Colonic mucosa (tissue), 4 donors: ENCODE measurements at regions not wholly inside any gene's neighbourhood (a gene's known extent, or its start where the extent isn't known, plus 50 kb on each side); places are given as distances from the start of the nearest gene placed in this dataset.

ENCODE experiments used
- DNase-seq: peaks from one replicate; pipeline ENCODE4 v3.0.0-alpha.2; 2020
- H3K27ac ChIP-seq: fragments of 200-600 bp; one replicate; pipeline ENCODE4 v1.8.0; 2021
- H3K27me3 ChIP-seq: fragments of 200-600 bp; one replicate; pipeline ENCODE4 v1.8.0; 2021
- H3K36me3 ChIP-seq: fragments of 200-600 bp; one replicate; pipeline ENCODE4 v1.8.0; 2021
- H3K4me1 ChIP-seq: fragments of 200-600 bp; one replicate; pipeline ENCODE4 v1.8.0; 2021; ENCODE audit warnings: mild to moderate bottlenecking
- H3K4me3 ChIP-seq: fragments of 200-600 bp; one replicate; pipeline ENCODE4 v1.8.0; 2021
- H3K9ac ChIP-seq, 2 donors: one replicate each; pipeline ENCODE4 v1.7.0; 2013; ENCODE audit warnings: control low read depth in 2 of 2, low read depth in 2 of 2, low read length in 2 of 2
- H3K9me3 ChIP-seq: fragments of 200-600 bp; one replicate; pipeline ENCODE4 v1.8.0; 2021
- CTCF ChIP-seq: fragments of 200-600 bp; IDR thresholded peaks from one replicate; pipeline ENCODE4 v1.8.0; 2022; ENCODE audit warnings: antibody characterized with exemption, mild to moderate bottlenecking
- intact Hi-C: fragments of 100-400 bp; cut with DNase I; formaldehyde crosslinking; loops from one replicate; pipeline ENCODE4 v1.14.1; 2022
- donor health status: healthy.
- donor health status: DM: no; HTN: no; CAD: no.
- donor health status: DM: no; HTN: no; CAD: no.

- intact Hi-C loops = no loop called here
- DNase-seq = no peak
- H3K9ac ChIP-seq = no peak overlapping the region
- H3K27ac ChIP-seq = no peak overlapping the region
- no peaks in the 10 kb centered on the region for H3K4me1 ChIP-seq
- H3K9me3 ChIP-seq = no peaks in the 10 kb centered on the region
- no peaks in the 10 kb centered on the region for H3K36me3 ChIP-seq
- no peaks in the 10 kb centered on the region for H3K27me3 ChIP-seq
- TF ChIP-seq CTCF = no peak
- no peak overlapping the region for H3K4me3 ChIP-seq
These were observed 264.0 kb upstream of the NEBL start for GRCh38 chr10:21161090-21161625.

- H3K9me3 ChIP-seq = no peaks in the 10 kb centered on the region
- H3K27ac ChIP-seq = no peak overlapping the region
- no peaks in the 10 kb centered on the region for H3K4me1 ChIP-seq
- H3K36me3 ChIP-seq = no peaks in the 10 kb centered on the region
- no peak for DNase-seq
- TF ChIP-seq CTCF = no peak
- H3K9ac ChIP-seq = no peak overlapping the region
- intact Hi-C loops = no loop called here
- no peaks in the 10 kb centered on the region for H3K27me3 ChIP-seq
- no peak overlapping the region for H3K4me3 ChIP-seq
These were observed 263.0 kb upstream of the NEBL start for GRCh38 chr10:21160116-21160515.

GRCh38 chr10:21159669-21160068 is 262.6 kb upstream of the NEBL start:
- no peaks in the 10 kb centered on the region for H3K27me3 ChIP-seq
- no peaks in the 10 kb centered on the region for H3K9me3 ChIP-seq
- H3K4me3 ChIP-seq = no peak overlapping the region
- H3K9ac ChIP-seq = no peak overlapping the region
- no peak for TF ChIP-seq CTCF
- H3K4me1 ChIP-seq = no peaks in the 10 kb centered on the region
- no peak for DNase-seq
- intact Hi-C loops = no loop called here
- no peaks in the 10 kb centered on the region for H3K36me3 ChIP-seq
- no peak overlapping the region for H3K27ac ChIP-seq

GRCh38 chr10:21158301-21158700 is 261.2 kb upstream of the NEBL start:
- H3K36me3 ChIP-seq = no peaks in the 10 kb centered on the region

GRCh38 chr10:21157664-21158063 is 260.6 kb upstream of the NEBL start:
- H3K9ac ChIP-seq = no peak overlapping the region
- H3K4me1 ChIP-seq = no peaks in the 10 kb centered on the region
- H3K27ac ChIP-seq = no peak overlapping the region
- no peaks in the 10 kb centered on the region for H3K36me3 ChIP-seq
- no peak for DNase-seq
- H3K27me3 ChIP-seq = no peaks in the 10 kb centered on the region
- no peak overlapping the region for H3K4me3 ChIP-seq
- intact Hi-C loops = no loop called here
- H3K9me3 ChIP-seq = no peaks in the 10 kb centered on the region
- TF ChIP-seq CTCF = no peak

More at GRCh38 chr10:21158301-21158700, 261.2 kb upstream of the NEBL start:
- no peak overlapping the region for H3K4me3 ChIP-seq
- TF ChIP-seq CTCF = no peak
- H3K27ac ChIP-seq = no peak overlapping the region
- DNase-seq = no peak
- H3K4me1 ChIP-seq = no peaks in the 10 kb centered on the region
- intact Hi-C loops = no loop called here
- no peaks in the 10 kb centered on the region for H3K27me3 ChIP-seq
- H3K9me3 ChIP-seq = no peaks in the 10 kb centered on the region
- no peak overlapping the region for H3K9ac ChIP-seq

- intact Hi-C loops = no loop called here
- DNase-seq = no peak
- no peak overlapping the region for H3K9ac ChIP-seq
- H3K9me3 ChIP-seq = no peaks in the 10 kb centered on the region
- H3K27me3 ChIP-seq = no peaks in the 10 kb centered on the region
- no peaks in the 10 kb centered on the region for H3K36me3 ChIP-seq
- TF ChIP-seq CTCF = no peak
- no peak overlapping the region for H3K27ac ChIP-seq
- H3K4me1 ChIP-seq = no peaks in the 10 kb centered on the region
- no peak overlapping the region for H3K4me3 ChIP-seq
These were observed 253.1 kb upstream of the NEBL start for GRCh38 chr10:21150166-21150565.
